HFF-Myc (cell line): ENCODE measurements at regions not wholly inside any gene's neighbourhood (a gene's known extent, or its start where the extent isn't known, plus 50 kb on each side); places are given as distances from the start of the nearest gene placed in this dataset.

Experiments used
- DNase-seq: peaks from one replicate; pipeline ENCODE4 v3.0.0-alpha.2; 2011; ENCODE audit warnings: low read depth; ENCODE audit errors: extremely low read depth
- H3K4me3 ChIP-seq: replicated peaks from 2 replicates; pipeline ENCODE4 v1.5.1; 2011; ENCODE audit warnings: low read depth, mild to moderate bottlenecking, control low read depth, low read length
- CTCF ChIP-seq: IDR thresholded peaks from 2 replicates; pipeline ENCODE4 v1.5.1; 2012; ENCODE audit warnings: mild to moderate bottlenecking, low read depth, low read length, control low read depth; ENCODE audit errors: missing control alignments

GRCh38 chr17:53032861-53033271 lies 789.9 kb upstream of the KIF2B start:
- no peak for DNase-seq
- no peak for TF ChIP-seq CTCF

DNA sequence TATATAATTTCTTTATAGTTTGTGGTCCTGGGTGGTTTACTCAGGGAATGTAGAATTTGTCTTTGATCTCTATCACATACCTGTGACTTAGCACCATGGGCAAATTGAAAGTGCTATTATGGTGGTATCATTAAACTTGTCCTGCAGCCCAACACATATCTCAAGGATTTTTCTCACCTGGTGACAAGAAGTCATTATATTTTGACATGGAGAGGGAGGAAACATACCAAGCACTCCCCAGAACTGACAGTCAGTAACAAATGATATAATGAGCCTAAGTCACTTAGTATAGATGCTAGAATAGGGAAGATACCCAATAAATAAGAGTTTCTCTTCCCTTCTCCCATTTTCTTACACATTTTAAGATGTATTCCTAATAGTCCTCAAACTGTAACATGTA lies 805.5 kb upstream of the KIF2B start:
- no peak for DNase-seq
- H3K4me3 ChIP-seq, result no peak overlapping the region
- no peak for TF ChIP-seq CTCF

More at GRCh38 chr17:53032861-53033271, 789.9 kb upstream of the KIF2B start:
- no peak overlapping the region for H3K4me3 ChIP-seq

DNA sequence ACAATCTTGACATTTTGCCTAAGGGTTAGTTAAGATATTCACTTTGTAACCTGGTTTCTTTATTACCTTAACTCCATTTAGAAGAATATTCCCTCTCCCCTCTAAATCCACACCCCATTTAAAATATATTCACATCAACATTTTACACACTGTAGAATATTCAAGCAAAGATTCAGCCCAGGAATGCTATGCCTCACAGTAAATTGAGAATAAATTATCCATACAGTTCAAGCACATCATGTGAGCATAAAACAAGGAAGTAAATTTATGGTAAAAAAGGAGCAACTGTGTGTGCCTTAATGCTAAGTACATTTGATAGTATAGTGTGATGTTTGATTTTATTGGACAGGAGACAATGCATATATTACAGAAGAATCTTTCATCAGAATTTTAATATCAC lies 806.6 kb upstream of the KIF2B start:
- no peak for TF ChIP-seq CTCF
- H3K4me3 ChIP-seq, result no peak overlapping the region
- DNase-seq, result no peak

DNA sequence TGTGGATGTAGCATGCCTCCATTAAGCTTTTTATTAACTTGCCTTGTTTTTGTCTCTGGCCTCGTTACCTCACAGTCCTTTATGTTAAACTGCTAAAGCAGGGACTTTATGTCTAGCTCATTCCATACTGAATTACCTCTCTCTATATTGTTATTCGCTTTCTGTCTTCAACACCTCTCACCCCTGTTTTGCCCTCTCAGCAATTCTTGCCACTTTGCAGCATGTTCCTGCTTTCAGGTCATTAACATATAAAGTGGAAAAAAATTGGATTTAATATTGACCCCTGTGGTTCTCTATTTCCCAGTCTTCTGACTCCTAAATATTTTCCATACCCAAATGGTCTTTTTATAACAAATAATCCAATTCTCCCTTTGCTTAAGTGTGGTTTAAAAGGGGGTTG lies 810.4 kb upstream of the KIF2B start:
- DNase-seq, result no peak
- no peak for TF ChIP-seq CTCF
- H3K4me3 ChIP-seq, result no peak overlapping the region

DNA sequence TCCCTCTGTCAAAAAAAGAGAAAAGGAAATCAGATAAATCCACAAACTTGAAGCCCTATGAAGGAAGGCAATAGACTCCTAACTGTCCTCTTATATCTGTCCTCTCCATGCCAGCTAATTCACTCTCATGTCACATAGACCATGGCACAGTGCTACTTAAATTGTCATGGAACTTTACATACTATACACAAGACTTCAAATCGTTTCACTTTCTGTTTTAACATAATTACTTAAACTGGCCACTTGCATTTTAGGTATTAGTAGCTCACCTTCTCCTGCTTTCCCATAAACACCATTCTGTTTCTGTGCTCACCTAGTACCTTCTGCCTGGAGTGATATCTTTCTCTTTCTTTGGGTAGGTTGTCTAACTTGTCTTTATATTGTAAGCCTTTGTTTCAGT lies 816.7 kb upstream of the KIF2B start:
- no peak overlapping the region for H3K4me3 ChIP-seq
- DNase-seq, result no peak
- no peak for TF ChIP-seq CTCF

DNA sequence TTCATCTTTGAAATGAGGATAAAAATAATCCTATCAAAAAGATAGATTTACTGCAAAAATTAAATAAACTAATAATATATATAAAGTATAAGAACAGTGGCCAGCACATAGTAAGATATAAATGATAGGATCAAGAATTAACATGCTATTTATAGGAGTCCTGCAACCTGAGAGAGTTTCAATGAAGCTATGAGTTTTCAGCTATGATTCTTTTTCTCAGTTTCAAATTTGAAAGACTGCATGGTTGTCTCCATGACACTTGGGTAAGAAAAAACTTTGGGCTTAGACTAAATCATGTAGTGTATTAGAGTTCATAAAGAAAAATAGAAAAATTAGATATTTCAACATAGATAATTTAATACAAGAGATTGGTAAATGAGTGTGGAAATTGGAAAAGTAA lies 817.8 kb upstream of the KIF2B start:
- DNase-seq, result no peak
- no peak for TF ChIP-seq CTCF
- no peak overlapping the region for H3K4me3 ChIP-seq

DNA sequence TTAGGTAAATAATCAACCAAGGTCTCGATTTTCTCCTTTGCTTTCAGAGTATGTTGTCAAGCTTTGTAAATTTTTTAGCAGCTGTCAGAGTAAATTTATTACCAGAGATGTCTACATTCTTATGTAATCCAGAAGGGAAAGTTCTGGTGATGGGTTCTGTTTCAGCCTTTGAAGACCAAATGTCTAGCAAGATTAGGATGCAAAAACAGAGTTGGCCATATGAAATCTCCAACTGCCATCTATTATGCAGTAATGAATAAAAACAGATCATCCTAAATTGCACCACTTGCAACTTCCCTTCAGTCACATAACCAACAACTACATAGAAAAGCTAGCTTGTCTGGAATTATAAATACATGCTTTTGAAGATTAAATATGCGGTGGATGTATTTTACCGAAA lies 826.8 kb upstream of the KIF2B start:
- DNase-seq, result no peak
- no peak for TF ChIP-seq CTCF
- H3K4me3 ChIP-seq, result no peak overlapping the region
